Lung microvascular endothelial cell (primary cell): ENCODE measurements at regions not wholly inside any gene's neighbourhood (a gene's known extent, or its start where the extent isn't known, plus 50 kb on each side); places are given as distances from the start of the nearest gene placed in this dataset.

Experiments used
- DNase-seq, 2 donors: peaks; one replicate each; pipeline versions ENCODE4 v3.0.0 to v3.0.0-alpha.2; 2010; ENCODE audit warnings: low read depth in 2 of 2

GRCh38 chr14:104439625-104440024 lies 139.9 kb upstream of the C14orf180 start:
- DNase-seq = no peak

- DNase-seq = no peak
These were observed 139.1 kb upstream of the C14orf180 start for GRCh38 chr14:104440297-104440956.

GRCh38 chr14:104441275-104442106 lies 138.1 kb upstream of the C14orf180 start:
- no peak for DNase-seq

- DNase-seq = no peak
These were observed 137.4 kb upstream of the C14orf180 start for GRCh38 chr14:104442107-104442551.

GRCh38 chr14:104442631-104443390 lies 136.8 kb upstream of the C14orf180 start:
- DNase-seq = no peak

- DNase-seq = no peak
These were observed 136.0 kb upstream of the C14orf180 start for GRCh38 chr14:104443391-104444158.

GRCh38 chr14:104444159-104445030 lies 135.2 kb upstream of the C14orf180 start:
- DNase-seq = no peak

- no peak for DNase-seq
These were observed 134.5 kb upstream of the C14orf180 start for GRCh38 chr14:104445086-104445485.

- no peak for DNase-seq
These were observed 133.7 kb upstream of the C14orf180 start for GRCh38 chr14:104445832-104446381.

- no peak for DNase-seq
These were observed 133.0 kb upstream of the C14orf180 start for GRCh38 chr14:104446611-104447010.

GRCh38 chr14:104447750-104448149 lies 131.8 kb upstream of the C14orf180 start:
- no peak for DNase-seq

GRCh38 chr14:104448321-104448720 lies 131.2 kb upstream of the C14orf180 start:
- peak; percentile 19 to 20 for DNase-seq

- DNase-seq = no peak
These were observed 130.8 kb upstream of the C14orf180 start for GRCh38 chr14:104448721-104449120.

- no peak for DNase-seq
These were observed 128.7 kb upstream of the C14orf180 start for GRCh38 chr14:104450811-104451401.

GRCh38 chr14:104451474-104451873 lies 128.1 kb upstream of the C14orf180 start:
- DNase-seq = no peak

- DNase-seq = no peak
These were observed 120.7 kb upstream of the C14orf180 start for GRCh38 chr14:104458845-104459244.

GRCh38 chr14:104460791-104461651 lies 118.5 kb upstream of the C14orf180 start:
- DNase-seq = no peak

- no peak for DNase-seq
These were observed 117.7 kb upstream of the C14orf180 start for GRCh38 chr14:104461676-104462449.
